AG09309 (cell line): ENCODE measurements at regions not wholly inside any gene's neighbourhood (a gene's known extent, or its start where the extent isn't known, plus 50 kb on each side); places are given as distances from the start of the nearest gene placed in this dataset.

Experiments
- DNase-seq: peaks from one replicate; pipeline ENCODE4 v3.0.0-alpha.2; 2010; ENCODE audit warnings: low read depth
- H3K4me3 ChIP-seq: 2 replicates; pipeline ENCODE4 v1.5.1; 2011; ENCODE audit warnings: mild to moderate bottlenecking, low read depth, low read length, moderate library complexity; ENCODE audit not compliant: control insufficient read depth
- CTCF ChIP-seq: IDR thresholded peaks from 2 replicates; pipeline ENCODE4 v1.5.1; 2011; ENCODE audit warnings: mild to moderate bottlenecking, low read depth, low read length, inconsistent platforms; ENCODE audit not compliant: insufficient read depth, control insufficient read depth; ENCODE audit errors: missing control alignments

- H3K4me3 ChIP-seq = no peak overlapping the region
- no peak for DNase-seq
- no peak for TF ChIP-seq CTCF
Observed at GRCh38 chr21:34004974-34005373, 68.4 kb upstream of the MRPS6 start.

DNA sequence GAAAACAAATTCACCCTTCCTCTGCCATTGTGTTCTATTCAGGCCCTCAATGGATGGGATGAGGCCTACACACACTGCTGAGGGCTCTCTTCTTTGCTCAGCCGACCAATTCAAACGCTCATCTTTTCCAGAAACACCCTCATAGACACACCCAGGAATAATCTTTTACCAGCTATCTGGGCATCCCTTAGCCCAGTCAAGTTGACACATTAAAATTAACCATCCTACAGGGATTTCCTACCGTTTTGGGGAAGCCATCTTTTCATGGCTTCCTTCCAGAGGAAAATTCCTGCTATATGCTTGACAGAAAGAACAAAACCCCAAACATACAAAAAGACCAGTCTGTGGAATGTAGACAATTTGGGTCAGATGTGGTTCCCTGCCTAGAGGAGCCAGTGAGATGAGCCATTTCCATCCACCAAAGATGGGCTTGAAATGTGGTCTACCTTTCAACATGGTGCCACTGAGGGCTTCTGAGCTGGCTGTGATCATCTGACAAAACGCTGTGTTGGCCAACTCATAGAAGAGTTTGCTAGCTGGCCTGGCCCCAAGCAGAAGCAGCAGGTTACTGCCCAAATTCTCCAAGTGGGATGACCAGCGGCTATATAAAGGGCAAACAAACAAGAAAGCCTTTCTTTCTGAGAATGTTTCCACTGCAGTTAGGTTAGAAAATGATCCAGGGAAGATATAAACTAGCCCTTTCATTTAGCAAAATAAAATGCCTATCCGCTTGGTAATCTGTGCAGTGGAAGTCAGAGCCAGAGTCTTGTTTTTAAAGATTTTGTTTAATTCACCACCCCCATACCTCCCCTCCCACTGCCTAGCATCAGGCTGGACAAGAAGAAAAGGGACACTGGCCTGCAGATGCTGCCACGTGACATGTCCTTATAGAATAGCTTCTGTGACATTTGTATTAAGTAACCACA lies 69.1 kb upstream of the MRPS6 start:
- H3K4me3 ChIP-seq = no peak overlapping the region
- DNase-seq = no peak
- TF ChIP-seq CTCF = no peak

DNA sequence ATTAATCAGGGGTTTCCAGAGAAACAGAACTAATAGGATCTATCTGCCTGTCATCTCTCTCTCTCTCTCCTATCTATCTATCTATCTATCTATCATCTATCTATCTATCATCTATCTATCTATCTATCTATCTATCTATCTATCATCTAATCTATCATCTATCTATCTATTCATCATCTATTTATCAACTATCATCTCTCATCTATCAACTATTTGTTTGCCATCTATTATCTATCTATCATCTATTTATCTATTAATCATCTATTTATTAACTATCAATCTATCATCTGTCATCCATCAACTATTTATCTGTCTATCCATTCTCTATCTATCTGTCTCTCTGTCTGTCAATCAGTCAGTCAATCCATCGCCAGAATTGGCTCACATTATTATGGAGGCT lies 70.0 kb upstream of the MRPS6 start:
- no peak for DNase-seq
- no peak for TF ChIP-seq CTCF
- no peak overlapping the region for H3K4me3 ChIP-seq

GRCh38 chr21:34000375-34000774 lies 73.0 kb upstream of the MRPS6 start:
- no peak for DNase-seq
- no peak for TF ChIP-seq CTCF
- H3K4me3 ChIP-seq = no peak overlapping the region

GRCh38 chr21:33998809-33999208 lies 74.6 kb upstream of the MRPS6 start:
- TF ChIP-seq CTCF = no peak
- no peak overlapping the region for H3K4me3 ChIP-seq
- DNase-seq = no peak

DNA sequence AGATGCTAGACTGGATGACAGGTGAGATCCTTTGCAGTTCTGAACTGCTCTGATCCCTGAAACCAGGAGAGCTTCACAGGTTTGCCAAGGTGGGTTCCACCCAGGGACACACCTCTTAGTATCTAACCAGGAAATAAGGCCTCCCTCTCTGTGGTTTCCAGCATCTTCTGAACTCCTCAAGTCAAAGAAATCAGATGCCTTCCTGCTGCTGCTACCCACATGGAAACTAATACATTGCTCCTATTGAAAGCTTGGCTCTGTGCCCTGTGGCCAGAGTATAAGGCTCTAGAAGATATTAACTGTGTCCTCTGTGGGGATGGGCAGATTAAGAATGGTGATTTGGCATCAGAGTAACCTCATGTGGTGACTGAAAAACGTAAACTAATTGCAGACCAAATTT lies 75.0 kb upstream of the MRPS6 start:
- H3K4me3 ChIP-seq = no peak overlapping the region
- TF ChIP-seq CTCF = no peak
- no peak for DNase-seq
